Thoracic aorta (tissue), 2 donors: ENCODE measurements at regions not wholly inside any gene's neighbourhood (a gene's known extent, or its start where the extent isn't known, plus 50 kb on each side); places are given as distances from the start of the nearest gene placed in this dataset.

Experiments
- ATAC-seq: fragments of 150-250 bp; one replicate; pipeline ENCODE4 v1.8.0; 2017; ENCODE audit warnings: low read depth; ENCODE audit not compliant: insufficient number of reproducible peaks, low FRiP score
- DNase-seq: peaks from one replicate; pipeline ENCODE4 v3.0.0-alpha.2; 2020; ENCODE audit warnings: low spot score
- H3K27ac ChIP-seq, 2 donors: fragments of 200-600 bp; sonication (generic); 1 replicate in 1 of 2; 2 replicates in 1 of 2; pipeline ENCODE4 v1.5.1; 2016; ENCODE audit warnings: mild to moderate bottlenecking in 2 of 2, moderate library complexity in 2 of 2
- H3K27me3 ChIP-seq: fragments of 200-600 bp; sonication (generic); replicated peaks from 2 replicates; pipeline ENCODE4 v1.6.0; 2016; ENCODE audit warnings: mild to moderate bottlenecking; ENCODE audit not compliant: insufficient read depth
- H3K36me3 ChIP-seq: fragments of 200-600 bp; sonication (generic); one replicate; pipeline ENCODE4 v1.5.1; 2016
- H3K4me1 ChIP-seq, 2 donors: fragments of 200-600 bp; sonication (generic); 1 replicate in 1 of 2; 2 replicates in 1 of 2; pipeline versions ENCODE4 v1.5.1 to v1.6.0; 2016; ENCODE audit warnings: low read depth in 2 of 2, mild to moderate bottlenecking in 1 of 2; ENCODE audit not compliant: control insufficient read depth in 1 of 2
- H3K4me3 ChIP-seq: fragments of 200-600 bp; sonication (generic); 2 replicates; pipeline ENCODE4 v1.5.1; 2016; ENCODE audit warnings: mild to moderate bottlenecking
- H3K9me3 ChIP-seq: fragments of 200-600 bp; sonication (generic); 2 replicates; pipeline ENCODE4 v1.5.1; 2016
- TF ChIP-seq, protein P1 (sequence below): fragments of 200-600 bp; sonication (generic); IDR thresholded peaks from one replicate; pipeline ENCODE4 v1.5.1; 2019; ENCODE audit warnings: antibody characterized with exemption

DNA sequence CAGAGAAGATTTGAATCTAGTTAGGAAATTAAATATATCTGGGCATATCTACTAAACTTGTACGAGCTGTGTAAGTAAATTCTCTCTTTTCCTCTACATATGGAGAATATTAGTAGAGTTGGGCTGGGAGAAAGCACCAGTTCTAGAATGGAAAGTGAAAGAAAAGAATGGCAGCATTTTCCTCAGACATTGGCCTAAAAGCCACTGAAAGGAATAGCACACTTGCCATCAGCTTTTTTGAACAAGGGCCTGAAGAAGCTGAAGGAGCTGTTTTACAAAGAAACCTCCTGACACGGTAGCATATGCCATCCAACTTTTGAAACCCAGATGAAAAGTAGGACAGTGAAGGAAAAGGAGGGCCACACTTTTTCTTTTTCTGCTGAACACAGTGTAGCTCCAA, 1563.7 kb upstream of the TENM4 start:
- no peak for ATAC-seq
- Histone ChIP-seq H3K27me3 (no peaks in the 10 kb centered on the region), H3K4me1 (no peaks in the 10 kb centered on the region), H3K36me3 (no peaks in the 10 kb centered on the region), H3K27ac (no peak overlapping the region), H3K9me3 (no peaks in the 10 kb centered on the region), H3K4me3 (no peak overlapping the region)
- no peak for DNase-seq
- TF ChIP-seq, protein P1, sequence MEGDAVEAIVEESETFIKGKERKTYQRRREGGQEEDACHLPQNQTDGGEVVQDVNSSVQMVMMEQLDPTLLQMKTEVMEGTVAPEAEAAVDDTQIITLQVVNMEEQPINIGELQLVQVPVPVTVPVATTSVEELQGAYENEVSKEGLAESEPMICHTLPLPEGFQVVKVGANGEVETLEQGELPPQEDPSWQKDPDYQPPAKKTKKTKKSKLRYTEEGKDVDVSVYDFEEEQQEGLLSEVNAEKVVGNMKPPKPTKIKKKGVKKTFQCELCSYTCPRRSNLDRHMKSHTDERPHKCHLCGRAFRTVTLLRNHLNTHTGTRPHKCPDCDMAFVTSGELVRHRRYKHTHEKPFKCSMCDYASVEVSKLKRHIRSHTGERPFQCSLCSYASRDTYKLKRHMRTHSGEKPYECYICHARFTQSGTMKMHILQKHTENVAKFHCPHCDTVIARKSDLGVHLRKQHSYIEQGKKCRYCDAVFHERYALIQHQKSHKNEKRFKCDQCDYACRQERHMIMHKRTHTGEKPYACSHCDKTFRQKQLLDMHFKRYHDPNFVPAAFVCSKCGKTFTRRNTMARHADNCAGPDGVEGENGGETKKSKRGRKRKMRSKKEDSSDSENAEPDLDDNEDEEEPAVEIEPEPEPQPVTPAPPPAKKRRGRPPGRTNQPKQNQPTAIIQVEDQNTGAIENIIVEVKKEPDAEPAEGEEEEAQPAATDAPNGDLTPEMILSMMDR = no peak

GRCh38 chr11:81002374-81002773, 1561.5 kb upstream of the TENM4 start:
- TF ChIP-seq, protein P1 = no peak
- Histone ChIP-seq H3K27ac (no peak overlapping the region), H3K4me1 (no peaks in the 10 kb centered on the region), H3K4me3 (no peak overlapping the region), H3K9me3 (no peaks in the 10 kb centered on the region), H3K27me3 (no peaks in the 10 kb centered on the region), H3K36me3 (no peaks in the 10 kb centered on the region)
- no peak for ATAC-seq
- DNase-seq = no peak

GRCh38 chr11:81000735-81001134, 1559.9 kb upstream of the TENM4 start:
- Histone ChIP-seq H3K27me3 (no peaks in the 10 kb centered on the region), H3K4me3 (no peak overlapping the region), H3K4me1 (no peaks in the 10 kb centered on the region), H3K9me3 (no peaks in the 10 kb centered on the region), H3K36me3 (no peaks in the 10 kb centered on the region), H3K27ac (no peak overlapping the region)
- TF ChIP-seq, protein P1 = no peak
- no peak for DNase-seq
- ATAC-seq = no peak

DNA sequence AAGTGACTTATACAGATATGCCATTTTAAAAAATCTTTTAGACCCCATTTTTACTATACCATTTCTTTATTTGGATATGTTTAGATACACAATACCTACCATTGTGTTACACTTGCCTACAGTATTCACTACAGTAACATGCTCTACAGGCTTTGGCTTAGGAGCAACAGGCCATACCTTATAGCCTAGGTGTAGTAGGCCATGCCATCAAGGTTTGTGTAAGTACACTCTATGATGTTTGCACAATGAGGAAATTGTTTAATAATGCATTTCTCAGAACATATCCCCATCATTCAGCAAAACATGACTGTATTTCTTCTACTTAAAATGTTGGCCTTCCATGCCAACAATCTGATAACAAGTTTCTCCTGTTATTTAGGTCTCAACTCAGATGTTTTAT, 1559.5 kb upstream of the TENM4 start:
- ATAC-seq (no peak), DNase-seq (no peak)
- Histone ChIP-seq H3K9me3 (no peaks in the 10 kb centered on the region), H3K4me3 (no peak overlapping the region), H3K27ac (no peak overlapping the region), H3K27me3 (no peaks in the 10 kb centered on the region), H3K4me1 (no peaks in the 10 kb centered on the region), H3K36me3 (no peaks in the 10 kb centered on the region)
- TF ChIP-seq, protein P1 = no peak

- TF ChIP-seq, protein P1 = no peak
- Histone ChIP-seq H3K4me1 (no peaks in the 10 kb centered on the region), H3K36me3 (no peaks in the 10 kb centered on the region), H3K9me3 (no peaks in the 10 kb centered on the region), H3K4me3 (no peak overlapping the region), H3K27me3 (no peaks in the 10 kb centered on the region), H3K27ac (no peak overlapping the region)
- DNase-seq (no peak), ATAC-seq (no peak)
These were observed 1554.7 kb upstream of the TENM4 start for GRCh38 chr11:80995523-80995922.
